ENCODE measurements at regions not wholly inside any gene's neighbourhood (a gene's known extent, or its start where the extent isn't known, plus 50 kb on each side); places are given as distances from the start of the nearest gene placed in this dataset.

DNA sequence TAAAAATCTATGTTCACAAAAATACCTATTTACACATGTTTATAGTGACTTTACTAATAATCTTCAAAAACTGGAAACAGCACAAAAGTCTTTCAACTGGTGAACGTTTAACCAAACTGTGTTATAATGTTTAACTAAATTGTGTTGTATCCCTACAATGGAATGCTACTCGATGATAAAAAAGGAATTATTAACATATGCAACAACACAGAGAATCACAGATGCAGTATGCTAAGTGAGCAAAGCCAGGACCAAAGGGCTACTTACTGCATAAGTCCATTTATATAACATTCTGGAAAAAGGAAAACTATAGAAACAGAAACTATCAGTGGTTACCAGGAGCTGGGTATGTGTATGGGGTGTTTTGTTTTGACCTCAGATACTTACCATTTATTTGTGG lies 602.2 kb upstream of the BTBD3 start:
- TF ChIP-seq, protein P1, sequence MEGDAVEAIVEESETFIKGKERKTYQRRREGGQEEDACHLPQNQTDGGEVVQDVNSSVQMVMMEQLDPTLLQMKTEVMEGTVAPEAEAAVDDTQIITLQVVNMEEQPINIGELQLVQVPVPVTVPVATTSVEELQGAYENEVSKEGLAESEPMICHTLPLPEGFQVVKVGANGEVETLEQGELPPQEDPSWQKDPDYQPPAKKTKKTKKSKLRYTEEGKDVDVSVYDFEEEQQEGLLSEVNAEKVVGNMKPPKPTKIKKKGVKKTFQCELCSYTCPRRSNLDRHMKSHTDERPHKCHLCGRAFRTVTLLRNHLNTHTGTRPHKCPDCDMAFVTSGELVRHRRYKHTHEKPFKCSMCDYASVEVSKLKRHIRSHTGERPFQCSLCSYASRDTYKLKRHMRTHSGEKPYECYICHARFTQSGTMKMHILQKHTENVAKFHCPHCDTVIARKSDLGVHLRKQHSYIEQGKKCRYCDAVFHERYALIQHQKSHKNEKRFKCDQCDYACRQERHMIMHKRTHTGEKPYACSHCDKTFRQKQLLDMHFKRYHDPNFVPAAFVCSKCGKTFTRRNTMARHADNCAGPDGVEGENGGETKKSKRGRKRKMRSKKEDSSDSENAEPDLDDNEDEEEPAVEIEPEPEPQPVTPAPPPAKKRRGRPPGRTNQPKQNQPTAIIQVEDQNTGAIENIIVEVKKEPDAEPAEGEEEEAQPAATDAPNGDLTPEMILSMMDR (IDR thresholded peaks at IDR 0.05; ENCODE audit: borderline replicate concordance, control extremely low read depth, extremely low read depth, insufficient read depth, missing control alignments) = no peak
- DNase-seq (ENCODE audit: low spot score) = no peak
- in situ Hi-C loops (cut with MboI; ENCODE audit: low sequenced_read_pairs, unreplicated experiment) = no loop called here

DNA sequence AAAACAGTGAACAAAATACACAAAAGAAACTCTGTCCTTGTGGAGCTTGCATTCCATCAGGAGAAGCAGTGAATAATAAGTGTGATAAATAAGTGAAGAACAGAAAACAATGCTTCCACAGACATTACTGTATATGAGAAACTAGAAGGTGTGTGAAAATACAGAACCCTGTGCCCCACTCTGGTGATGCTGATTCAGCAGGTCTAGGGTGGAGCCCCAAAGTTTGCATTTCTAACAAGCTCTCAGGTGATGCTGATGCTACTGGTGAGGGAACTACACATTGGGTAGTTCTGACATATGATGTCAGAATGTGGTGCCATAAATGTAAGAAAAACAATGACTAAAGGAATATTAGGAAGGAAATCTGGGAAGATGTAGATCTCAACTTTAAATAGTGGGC lies 601.4 kb upstream of the BTBD3 start:
- TF ChIP-seq, protein P1 (IDR thresholded peaks at IDR 0.05; ENCODE audit: borderline replicate concordance, control extremely low read depth, extremely low read depth, insufficient read depth, missing control alignments) = no peak
- DNase-seq (ENCODE audit: low spot score) = no peak
- in situ Hi-C loops (cut with MboI; ENCODE audit: low sequenced_read_pairs, unreplicated experiment) = no loop called here

DNA sequence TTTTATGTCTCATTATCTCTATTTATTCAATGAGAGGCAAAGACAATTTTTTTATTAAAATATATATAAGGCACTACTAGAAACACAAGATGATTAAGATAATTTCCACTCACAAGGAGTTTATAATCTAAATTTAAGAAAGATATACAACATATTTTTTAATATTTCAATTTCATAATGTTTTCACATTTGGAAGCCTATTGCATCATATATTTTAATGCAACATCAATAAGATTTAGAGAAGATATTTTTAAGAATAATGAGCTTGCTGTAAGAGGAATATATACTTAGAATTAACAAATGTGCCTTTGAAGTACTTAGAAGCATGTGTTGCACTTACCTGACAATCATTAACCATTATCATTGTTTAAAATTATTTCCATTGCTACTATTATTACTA lies 597.7 kb upstream of the BTBD3 start:
- TF ChIP-seq, protein P1 (IDR thresholded peaks at IDR 0.05; ENCODE audit: borderline replicate concordance, control extremely low read depth, extremely low read depth, insufficient read depth, missing control alignments) = no peak
- in situ Hi-C loops (cut with MboI; ENCODE audit: low sequenced_read_pairs, unreplicated experiment) = no loop called here
- DNase-seq (ENCODE audit: low spot score) = no peak

DNA sequence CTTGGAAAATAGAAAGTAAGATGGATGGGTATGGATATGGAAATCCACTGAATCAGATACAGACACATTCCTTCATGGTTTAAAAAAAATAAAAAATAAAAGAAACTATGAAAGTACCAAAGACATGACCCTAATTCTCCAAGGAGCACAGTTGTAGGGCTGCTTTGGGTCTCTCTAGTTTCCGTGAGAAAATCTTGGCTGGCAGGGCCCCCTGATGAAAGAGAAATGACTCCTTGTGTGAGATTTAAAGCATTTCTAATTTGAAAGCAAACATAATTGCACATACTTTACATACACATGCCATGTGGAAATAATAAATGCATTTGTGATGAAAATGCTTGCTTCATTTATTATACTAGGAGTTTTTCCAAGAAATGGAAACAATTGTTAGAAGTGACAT lies 593.9 kb upstream of the BTBD3 start:
- in situ Hi-C loops (cut with MboI; ENCODE audit: low sequenced_read_pairs, unreplicated experiment) = no loop called here
- TF ChIP-seq, protein P1 (IDR thresholded peaks at IDR 0.05; ENCODE audit: borderline replicate concordance, control extremely low read depth, extremely low read depth, insufficient read depth, missing control alignments) = no peak

DNA sequence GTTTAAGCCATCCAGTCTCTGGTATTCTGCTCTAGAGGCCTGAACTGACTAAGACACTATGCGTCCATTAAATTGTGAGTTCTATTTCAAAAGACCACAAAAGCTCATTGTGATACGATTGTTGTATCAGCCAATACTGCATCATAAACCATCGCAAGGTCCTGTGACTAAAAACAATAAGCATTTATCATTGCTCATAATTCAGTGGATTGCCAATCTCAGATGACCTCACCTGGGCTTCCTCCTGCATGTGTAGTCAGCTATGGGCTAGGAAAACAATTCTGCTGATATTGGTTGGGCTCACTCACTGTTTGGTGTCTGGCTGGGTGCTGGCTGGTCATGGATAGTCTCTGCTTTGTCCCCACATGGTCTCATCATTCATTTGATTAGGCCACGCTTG lies 592.7 kb upstream of the BTBD3 start:
- no peak for DNase-seq (ENCODE audit: low spot score)
- TF ChIP-seq, protein P1 (IDR thresholded peaks at IDR 0.05; ENCODE audit: borderline replicate concordance, control extremely low read depth, extremely low read depth, insufficient read depth, missing control alignments) = no peak
- in situ Hi-C loops (cut with MboI; ENCODE audit: low sequenced_read_pairs, unreplicated experiment) = no loop called here

More for the DNA sequence above, 593.9 kb upstream of the BTBD3 start:
- DNase-seq (ENCODE audit: low spot score) = no peak

DNA sequence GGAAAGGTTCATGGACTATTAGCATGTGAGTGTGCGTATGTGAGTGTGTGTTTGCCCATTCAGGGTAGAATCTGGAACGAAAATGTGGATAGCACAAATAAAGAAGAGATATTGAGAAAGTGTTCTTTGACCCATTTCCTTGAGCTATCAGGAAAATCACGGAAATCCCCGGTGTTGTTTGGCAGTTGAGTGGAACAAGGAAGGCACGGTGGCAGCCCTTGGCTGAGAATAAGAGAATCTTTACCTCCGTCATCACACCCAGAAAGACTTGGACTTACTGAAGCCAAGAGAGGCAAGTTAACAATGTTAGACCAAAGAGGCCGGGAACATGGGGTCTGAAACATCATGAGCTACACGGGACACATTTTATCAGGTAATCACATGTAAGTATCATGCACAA lies 588.9 kb upstream of the BTBD3 start:
- TF ChIP-seq, protein P1 (IDR thresholded peaks at IDR 0.05; ENCODE audit: borderline replicate concordance, control extremely low read depth, extremely low read depth, insufficient read depth, missing control alignments) = no peak
- in situ Hi-C loops (cut with MboI; ENCODE audit: low sequenced_read_pairs, unreplicated experiment) = no loop called here
- DNase-seq (ENCODE audit: low spot score) = no peak

DNA sequence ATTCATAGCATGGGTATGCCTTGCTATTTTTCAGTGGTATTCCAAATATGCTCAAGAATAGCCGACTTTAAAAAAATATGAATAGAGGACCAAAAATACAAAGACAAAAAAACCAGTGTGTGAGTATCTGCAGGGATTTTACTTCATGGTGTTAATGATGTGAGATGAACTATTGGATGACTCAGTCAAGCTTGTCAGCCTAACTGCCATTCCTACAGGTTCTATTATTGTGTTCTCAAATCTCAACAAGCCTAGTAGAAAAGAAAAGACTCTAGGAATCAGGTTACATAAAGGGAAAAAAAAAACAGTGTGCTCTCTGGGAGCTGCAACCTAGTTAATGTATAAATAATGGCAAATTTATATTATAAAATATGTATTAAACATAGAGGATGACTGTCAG lies 588.4 kb upstream of the BTBD3 start:
- no peak for DNase-seq (ENCODE audit: low spot score)
- TF ChIP-seq, protein P1 (IDR thresholded peaks at IDR 0.05; ENCODE audit: borderline replicate concordance, control extremely low read depth, extremely low read depth, insufficient read depth, missing control alignments) = no peak
- in situ Hi-C loops (cut with MboI; ENCODE audit: low sequenced_read_pairs, unreplicated experiment) = no loop called here

Data from GM13976 (cell line).